Mucosa of gallbladder (tissue), 1 donor: ENCODE measurements at regions not wholly inside any gene's neighbourhood (a gene's known extent, or its start where the extent isn't known, plus 50 kb on each side); places are given as distances from the start of the nearest gene placed in this dataset.
A peak's percentile ranks its signal among the peaks of the same experiment; 100 is the strongest.
"Not testable (repeated sequence)": the region's sequence is repeated elsewhere in the genome, so short reads cannot be mapped to it uniquely, and the experiment has no call there.

Source experiments
- DNase-seq: peaks from one replicate; pipeline ENCODE4 v3.0.0-alpha.2; 2020; ENCODE audit warnings: low spot score
- donor health status: DM: no; HTN: no; CAD: no.

GRCh38 chr3:64438066-64438465, 212.8 kb upstream of the PRICKLE2 start:
- no peak for DNase-seq

DNA sequence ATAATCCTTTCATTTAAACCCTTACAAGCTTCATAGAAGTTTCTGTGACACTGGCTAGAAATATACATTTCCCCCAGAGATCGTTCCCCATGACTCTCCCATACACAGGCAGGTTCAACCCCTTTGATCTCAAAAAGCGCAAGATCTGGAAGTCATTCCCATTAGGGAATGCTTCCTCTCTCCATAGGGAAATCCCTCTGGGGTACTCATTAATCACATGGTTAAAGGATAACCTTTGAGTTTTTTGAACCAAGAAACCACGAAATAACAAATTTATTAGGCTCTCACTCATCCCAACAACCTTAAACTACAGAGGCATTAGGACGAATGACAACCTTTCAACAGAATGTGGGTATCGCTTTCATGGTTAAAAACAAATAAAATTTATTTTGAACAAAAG, 211.9 kb upstream of the PRICKLE2 start:
- no peak for DNase-seq

- DNase-seq, result not testable (repeated sequence)
Observed at GRCh38 chr3:64435023-64435422, 209.8 kb upstream of the PRICKLE2 start.

DNA sequence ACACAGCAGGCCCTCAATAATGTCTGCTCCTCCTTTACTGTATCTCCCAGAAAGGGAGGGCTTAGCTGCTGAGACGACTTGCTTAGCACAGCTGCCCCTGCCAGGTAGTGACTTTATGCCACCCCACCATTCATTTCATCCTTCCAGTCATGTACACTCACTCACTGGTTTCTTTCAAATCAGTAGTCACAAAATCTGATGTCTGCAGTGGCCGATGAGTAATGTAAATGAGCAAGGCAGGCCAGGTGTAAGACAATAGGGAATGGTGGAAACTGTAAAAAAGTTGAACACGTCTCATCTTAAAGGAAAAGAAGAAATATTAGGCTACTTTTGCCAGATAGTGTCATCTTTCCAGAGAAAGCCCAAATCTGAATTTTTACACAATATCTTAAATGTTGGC, 207.6 kb upstream of the PRICKLE2 start:
- DNase-seq, result no peak

DNA sequence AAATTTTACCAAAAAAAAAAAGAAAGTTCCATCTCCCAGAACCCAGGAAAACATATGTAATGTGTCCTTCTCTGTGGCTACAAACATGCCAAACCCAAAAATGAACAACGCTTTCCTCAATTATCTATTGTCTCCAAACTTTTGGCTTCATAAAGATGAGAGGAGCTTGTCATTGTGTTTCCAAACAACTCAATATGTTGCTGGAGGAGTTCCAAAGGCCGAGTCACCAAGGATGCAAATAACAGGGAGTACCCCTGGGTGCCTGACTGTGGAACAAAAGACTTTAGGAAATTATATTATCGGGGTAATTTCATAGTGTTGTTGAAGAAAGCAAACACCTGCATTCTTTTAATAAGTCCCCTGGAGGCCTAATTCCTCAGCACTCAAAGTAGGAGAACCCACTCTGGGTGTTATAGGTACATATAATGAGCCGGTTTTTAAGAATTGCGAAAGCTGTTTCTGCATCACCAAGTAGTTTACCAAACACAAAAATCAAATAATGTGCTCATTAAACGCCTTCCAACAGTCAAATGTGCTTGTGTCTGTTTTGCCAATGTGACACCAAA, 206.3 kb upstream of the PRICKLE2 start:
- DNase-seq, result no peak

DNA sequence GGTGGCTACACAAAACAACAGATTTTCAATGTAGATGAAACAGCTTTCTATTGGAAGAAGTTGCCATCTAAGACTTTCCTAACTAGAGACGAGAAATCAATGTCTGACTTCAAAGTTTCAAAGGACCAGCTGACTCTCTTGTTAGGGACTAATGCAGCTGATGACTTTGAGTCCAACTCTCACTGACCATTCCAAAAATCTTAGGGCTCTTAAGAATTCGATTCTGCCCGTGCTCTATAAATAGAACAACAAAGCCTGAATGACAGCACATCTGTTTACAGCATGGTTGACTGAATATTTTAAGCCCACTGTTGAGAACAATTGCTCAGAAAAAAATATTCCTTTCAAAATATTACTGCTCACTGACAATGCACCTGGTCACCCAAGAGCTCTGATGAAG, 202.4 kb upstream of the PRICKLE2 start:
- DNase-seq, result no peak

- no peak for DNase-seq
Observed at GRCh38 chr3:64426551-64426950, 201.3 kb upstream of the PRICKLE2 start.

- no peak for DNase-seq
Observed at GRCh38 chr3:64422932-64423331, 197.7 kb upstream of the PRICKLE2 start.

DNA sequence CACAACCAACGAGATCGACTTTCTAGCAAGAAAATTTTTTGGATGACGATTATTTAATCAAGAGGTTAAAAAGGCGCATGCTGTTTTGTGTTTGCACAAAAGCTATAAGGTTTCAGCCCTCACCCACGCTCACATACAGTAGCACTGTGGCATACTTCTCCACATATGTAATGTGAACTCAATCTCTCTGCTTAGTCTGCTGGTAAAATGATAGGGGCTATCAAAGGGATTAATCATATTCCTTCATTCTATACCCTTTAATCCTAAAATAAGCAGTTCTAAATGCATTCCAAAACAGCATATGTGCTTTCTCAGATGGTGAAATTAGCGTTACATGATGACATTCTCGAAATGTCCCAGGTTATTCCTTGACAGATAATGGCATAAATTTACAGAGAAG, 196.9 kb upstream of the PRICKLE2 start:
- no peak for DNase-seq

- DNase-seq, result no peak
Observed at GRCh38 chr3:64417816-64418215, 192.6 kb upstream of the PRICKLE2 start.

DNA sequence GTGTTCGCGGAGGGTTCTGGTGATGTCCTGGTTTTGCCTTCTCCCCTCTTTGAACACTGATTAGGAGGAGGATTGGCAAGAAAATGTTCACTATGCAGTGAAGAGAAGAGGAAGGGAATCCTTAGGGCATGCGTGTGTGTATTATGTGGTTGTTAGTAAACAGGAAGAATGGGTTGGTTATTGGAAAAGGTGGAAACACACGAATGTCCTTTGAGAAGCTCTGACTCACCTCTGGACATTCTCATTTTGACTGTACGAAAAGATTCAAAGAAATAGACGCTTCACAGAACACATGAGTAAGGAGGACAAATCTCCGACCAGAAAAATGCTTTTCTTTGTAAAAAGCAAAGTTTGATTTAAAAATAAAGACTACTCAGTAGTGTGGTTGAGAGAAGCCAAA, 188.8 kb upstream of the PRICKLE2 start:
- DNase-seq, result no peak

GRCh38 chr3:64411101-64411500, 185.8 kb upstream of the PRICKLE2 start:
- DNase-seq, result no peak

DNA sequence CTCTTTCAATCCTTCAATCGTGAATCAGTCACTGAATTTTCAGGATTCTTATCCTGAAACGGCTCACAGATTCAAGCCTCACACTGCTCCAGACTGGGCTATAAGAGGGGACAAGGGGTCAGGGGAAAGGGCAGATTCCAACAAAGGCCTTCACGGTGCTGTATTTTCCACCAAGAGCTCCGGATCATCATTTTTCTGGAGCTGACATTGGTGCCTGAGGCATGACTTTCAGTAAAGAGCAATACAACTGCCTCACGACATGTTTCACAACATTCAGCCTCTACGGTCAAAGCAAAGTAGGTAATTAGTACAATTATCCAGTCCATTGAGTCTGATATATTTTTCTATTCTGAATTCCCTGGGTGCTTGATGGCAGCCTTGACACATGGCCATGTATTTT, 185.0 kb upstream of the PRICKLE2 start:
- DNase-seq, result no peak

GRCh38 chr3:64408770-64409169, 183.5 kb upstream of the PRICKLE2 start:
- DNase-seq, result no peak

- DNase-seq, result no peak
Observed at GRCh38 chr3:64406271-64406670, 181.0 kb upstream of the PRICKLE2 start.

DNA sequence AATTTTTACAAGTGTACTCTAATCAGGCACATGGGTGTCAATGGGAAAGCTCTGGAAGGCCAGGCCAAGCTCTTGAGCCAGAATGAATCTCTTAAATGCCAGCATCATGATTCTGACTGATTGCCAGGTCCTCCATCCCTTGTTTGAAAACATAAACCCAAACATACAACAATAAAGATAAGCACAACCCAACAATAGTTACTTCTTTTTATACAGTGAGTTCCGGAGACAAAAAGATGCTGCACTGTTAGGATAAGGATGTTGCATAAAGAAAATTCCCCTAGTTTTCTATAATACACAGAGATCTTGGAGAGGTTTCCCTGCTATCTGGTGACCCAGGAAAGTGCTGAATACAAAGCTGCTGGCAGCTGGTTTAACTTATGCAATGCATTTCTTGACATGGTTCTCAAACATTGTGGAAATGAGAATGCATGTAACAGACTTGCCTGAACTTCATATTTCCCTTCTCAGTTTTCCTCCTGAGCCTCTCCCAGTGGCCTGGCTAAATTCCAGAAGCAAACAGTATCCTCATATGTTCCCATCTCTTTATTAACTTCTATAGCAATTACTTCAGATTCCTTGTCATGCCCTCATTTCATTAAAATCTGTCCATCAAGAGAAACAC, 180.1 kb upstream of the PRICKLE2 start:
- no peak for DNase-seq

DNA sequence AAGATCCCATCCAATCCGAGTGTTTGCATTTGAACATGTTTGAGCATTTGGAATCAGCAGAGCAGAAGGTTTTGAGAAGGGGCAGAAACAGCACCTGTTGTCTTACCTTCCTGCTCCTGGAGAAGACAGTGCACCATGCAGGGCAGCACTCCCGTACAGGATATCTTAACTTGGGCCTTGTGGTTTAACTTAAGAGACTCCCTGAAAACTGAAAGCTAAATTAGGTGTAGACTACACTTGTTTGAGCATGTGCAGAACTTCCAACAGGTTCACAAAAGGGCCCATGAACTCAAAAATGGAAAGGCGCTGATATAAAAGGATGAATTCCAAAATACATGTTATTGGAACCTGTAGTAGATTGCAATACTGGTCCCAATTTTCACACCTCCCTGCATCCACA, 175.4 kb upstream of the PRICKLE2 start:
- DNase-seq, result no peak

- DNase-seq, result peak; percentile 53
Observed at GRCh38 chr3:64399205-64399800, 174.0 kb upstream of the PRICKLE2 start.

DNA sequence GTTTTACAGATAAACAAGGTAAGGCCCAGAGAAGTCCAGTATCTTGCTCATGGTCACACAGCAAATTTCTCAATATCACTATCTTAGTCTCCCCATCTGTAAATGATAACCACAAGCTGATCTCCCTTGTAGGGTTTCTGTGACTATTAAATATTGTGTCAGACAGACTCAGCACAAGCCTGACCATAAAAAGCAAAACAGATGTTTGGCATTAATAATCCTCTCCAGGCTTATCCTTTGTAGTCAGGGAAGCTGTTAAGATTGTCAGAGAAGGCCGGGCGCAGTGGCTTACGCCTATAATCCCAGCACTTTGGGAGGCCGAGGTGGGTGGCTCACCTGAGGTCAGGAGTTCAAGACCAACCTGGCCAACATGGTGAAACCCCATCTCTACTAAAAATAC, 173.2 kb upstream of the PRICKLE2 start:
- DNase-seq, result no peak

DNA sequence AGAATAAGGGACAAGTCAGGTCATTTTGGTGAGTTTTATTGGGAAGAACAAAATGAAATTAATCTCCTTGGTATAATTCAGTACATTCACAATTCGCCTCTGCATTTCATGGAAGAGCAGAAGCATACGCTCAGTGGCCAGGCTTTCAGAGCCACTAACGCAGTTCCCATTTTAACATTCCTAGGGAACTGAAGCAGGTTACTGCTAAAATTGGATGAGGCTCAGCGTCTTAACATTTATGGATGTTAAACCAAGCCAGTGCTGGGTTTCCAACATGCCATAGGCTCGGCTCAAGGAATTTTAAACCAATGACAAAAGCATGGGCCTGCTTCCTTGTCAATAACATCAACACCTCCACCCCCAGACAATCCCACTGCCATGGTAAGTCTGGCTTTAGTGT, 172.7 kb upstream of the PRICKLE2 start:
- DNase-seq, result no peak

DNA sequence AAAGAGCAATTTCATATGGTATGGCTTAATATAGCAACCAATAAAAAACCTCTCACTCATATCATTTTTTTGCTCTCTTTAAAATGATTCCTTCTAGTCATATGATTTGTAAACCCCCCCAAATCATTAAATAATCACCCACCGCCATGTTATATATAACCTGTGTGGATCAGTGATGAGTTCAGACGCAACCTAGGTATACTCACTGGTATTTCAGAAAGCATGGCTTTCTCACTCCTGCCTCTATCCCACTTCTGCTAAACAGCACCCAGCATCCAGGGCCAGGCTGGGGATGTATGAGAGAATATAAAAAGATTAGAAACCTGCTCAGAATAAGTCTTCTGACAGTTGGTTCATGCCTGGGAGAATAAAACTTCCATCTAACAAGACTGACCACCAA, 172.3 kb upstream of the PRICKLE2 start:
- DNase-seq, result no peak

GRCh38 chr3:64395490-64395889, 170.2 kb upstream of the PRICKLE2 start:
- no peak for DNase-seq

DNA sequence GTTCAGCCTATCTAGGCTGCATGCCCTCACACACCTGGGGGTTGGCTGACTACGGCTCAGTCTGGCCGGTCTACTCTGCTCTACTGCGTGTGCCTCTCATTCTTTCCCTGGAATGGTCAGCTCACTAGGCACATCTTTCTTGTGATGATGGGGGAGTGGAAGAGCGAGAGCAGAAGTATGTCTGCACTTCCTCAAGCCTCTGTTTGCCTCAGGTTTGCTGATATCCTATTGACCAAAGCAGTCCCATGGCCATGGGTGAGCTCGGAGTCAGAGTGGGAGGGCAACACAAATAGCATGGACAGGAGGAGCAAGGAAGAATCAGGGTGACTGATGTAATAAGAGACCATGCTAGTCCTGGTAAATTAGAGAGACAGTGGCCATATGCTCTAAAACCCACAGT, 167.9 kb upstream of the PRICKLE2 start:
- DNase-seq, result no peak

GRCh38 chr3:64392001-64392400, 166.7 kb upstream of the PRICKLE2 start:
- DNase-seq, result no peak
